Neural cell (in vitro differentiated cells): ENCODE measurements at regions not wholly inside any gene's neighbourhood (a gene's known extent, or its start where the extent isn't known, plus 50 kb on each side); places are given as distances from the start of the nearest gene placed in this dataset.

Experiments used
- H2AFZ ChIP-seq: fragments of 200-600, 300-800 bp; sonication (generic), shearing (Covaris generic); 2 replicates; pipeline ENCODE4 v1.6.0; 2014; ENCODE audit warnings: low read depth, mild to moderate bottlenecking, antibody characterized with exemption, low read length, moderate library complexity
- H3F3A ChIP-seq: fragments of 200-600 bp; shearing (Covaris generic); 2 replicates; pipeline ENCODE4 v1.6.1; 2016; ENCODE audit warnings: mild to moderate bottlenecking, moderate library complexity, mixed read lengths, antibody characterized with exemption, low read length; ENCODE audit not compliant: insufficient read depth, poor library complexity, severe bottlenecking
- H3K27ac ChIP-seq: fragments of 200-600, 300-800 bp; sonication (generic), shearing (Covaris generic); 2 replicates; pipeline ENCODE4 v1.5.1; 2014; ENCODE audit warnings: mild to moderate bottlenecking, low read length, moderate library complexity
- H3K27me3 ChIP-seq: fragments of 300-800, 200-600 bp; sonication (generic), shearing (Covaris generic); 2 replicates; pipeline ENCODE4 v1.6.0; 2014; ENCODE audit warnings: mild to moderate bottlenecking, low read depth, low read length, moderate library complexity; ENCODE audit not compliant: insufficient read depth
- H3K36me3 ChIP-seq: fragments of 300-800, 200-600 bp; sonication (generic), shearing (Covaris generic); 2 replicates; pipeline ENCODE4 v1.5.1; 2014; ENCODE audit warnings: mild to moderate bottlenecking, antibody characterized with exemption, low read length, moderate library complexity; ENCODE audit not compliant: insufficient read depth
- H3K4me2 ChIP-seq: fragments of 300-800, 200-600 bp; sonication (generic), shearing (Covaris generic); 2 replicates; pipeline ENCODE4 v1.6.0; 2014; ENCODE audit warnings: mild to moderate bottlenecking, low read length
- H3K4me3 ChIP-seq: fragments of 300-800, 200-600 bp; sonication (generic), shearing (Covaris generic); 2 replicates; pipeline ENCODE4 v1.5.1; 2014; ENCODE audit warnings: mild to moderate bottlenecking, low read length, moderate library complexity
- H3K79me2 ChIP-seq: fragments of 200-600 bp; shearing (Covaris generic); replicated peaks from 2 replicates; pipeline ENCODE4 v1.6.0; 2014; ENCODE audit warnings: mild to moderate bottlenecking, low read length, moderate library complexity; ENCODE audit not compliant: insufficient read depth
- H3K9ac ChIP-seq: fragments of 300-800, 200-600 bp; sonication (generic), shearing (Covaris generic); 2 replicates; pipeline ENCODE4 v1.6.1; 2016; ENCODE audit warnings: mild to moderate bottlenecking, low read length, mixed read lengths
- H3K9me2 ChIP-seq: fragments of 200-600 bp; shearing (Covaris generic); 2 replicates; pipeline ENCODE4 v1.6.1; 2016; ENCODE audit warnings: mild to moderate bottlenecking, low read length, mixed read lengths; ENCODE audit not compliant: insufficient read depth
- H3K9me3 ChIP-seq: fragments of 200-600, 300-800 bp; sonication (generic), shearing (Covaris generic); 2 replicates; pipeline ENCODE4 v1.6.1; 2016; ENCODE audit warnings: mild to moderate bottlenecking, mixed run types, low read length, moderate library complexity, mixed read lengths
- H4K20me1 ChIP-seq: fragments of 200-600 bp; shearing (Covaris generic); 2 replicates; pipeline ENCODE4 v1.6.1; 2016; ENCODE audit warnings: mild to moderate bottlenecking, mixed run types; ENCODE audit not compliant: insufficient read depth
- EP300 ChIP-seq: fragments of 450-650 bp; conservative IDR thresholded peaks from 2 replicates; pipeline ENCODE4 v1.6.1; 2014; ENCODE audit warnings: antibody characterized with exemption, mild to moderate bottlenecking, moderate library complexity; ENCODE audit not compliant: poor library complexity, severe bottlenecking
- EZH2 ChIP-seq: fragments of 200-600, 300-800 bp; shearing (Covaris generic), sonication (generic); IDR thresholded peaks from 2 replicates; pipeline ENCODE4 v1.6.1; 2014; ENCODE audit warnings: antibody characterized with exemption, low read length, borderline replicate concordance, mild to moderate bottlenecking; ENCODE audit not compliant: insufficient read depth, poor library complexity, severe bottlenecking
- MXI1 ChIP-seq: fragments of 450-650 bp; conservative IDR thresholded peaks from 2 replicates; pipeline ENCODE4 v1.6.1; 2014; ENCODE audit warnings: antibody characterized with exemption, mild to moderate bottlenecking; ENCODE audit not compliant: poor library complexity, severe bottlenecking
- POLR2AphosphoS5 ChIP-seq: IDR thresholded peaks from 2 replicates; pipeline ENCODE4 v1.6.1; 2012
- RAD21 ChIP-seq: fragments of 450-650 bp; conservative IDR thresholded peaks from 2 replicates; pipeline ENCODE4 v1.6.1; 2014; ENCODE audit warnings: antibody characterized with exemption, mild to moderate bottlenecking, moderate library complexity
- SMC3 ChIP-seq: fragments of 450-650 bp; conservative IDR thresholded peaks from 2 replicates; pipeline ENCODE4 v1.6.1; 2014; ENCODE audit warnings: antibody characterized with exemption, mild to moderate bottlenecking, moderate library complexity; ENCODE audit not compliant: poor library complexity
- TAF1 ChIP-seq: IDR thresholded peaks from 2 replicates; pipeline ENCODE4 v1.6.1; 2012; ENCODE audit warnings: low read depth
- TF ChIP-seq, protein P1 (sequence below): IDR thresholded peaks from 2 replicates; pipeline ENCODE4 v1.6.1; 2012; ENCODE audit warnings: borderline replicate concordance
- TF ChIP-seq, protein P2 (sequence below): fragments of 450-650 bp; IDR thresholded peaks from 2 replicates; pipeline ENCODE4 v1.5.1; 2014; ENCODE audit warnings: antibody characterized with exemption, mild to moderate bottlenecking, moderate library complexity; ENCODE audit not compliant: poor library complexity, severe bottlenecking

DNA sequence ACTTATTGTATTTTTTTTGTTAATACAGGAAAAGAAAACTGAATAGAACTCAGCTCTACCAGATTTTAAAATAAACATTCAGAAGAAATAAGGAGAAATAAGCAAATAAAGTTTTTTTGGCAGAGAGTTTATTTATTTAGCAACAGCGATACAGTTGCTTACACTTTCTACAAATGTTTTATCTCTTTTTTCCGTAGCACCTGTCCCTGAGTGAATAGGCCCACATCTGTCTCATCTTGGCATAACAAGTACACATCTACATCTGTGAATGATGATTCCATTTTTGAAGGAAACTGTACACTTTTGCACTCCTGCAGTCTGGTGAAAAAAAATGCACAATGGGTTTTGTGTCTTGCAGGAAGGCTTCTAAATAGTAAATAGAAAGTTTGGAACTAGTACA lies 783.6 kb upstream of the ZEB2 start:
- no peak overlapping the region for H3K4me2 ChIP-seq
- no peak overlapping the region for H2AFZ ChIP-seq
- no peak for TF ChIP-seq EZH2
- TF ChIP-seq, protein P1, sequence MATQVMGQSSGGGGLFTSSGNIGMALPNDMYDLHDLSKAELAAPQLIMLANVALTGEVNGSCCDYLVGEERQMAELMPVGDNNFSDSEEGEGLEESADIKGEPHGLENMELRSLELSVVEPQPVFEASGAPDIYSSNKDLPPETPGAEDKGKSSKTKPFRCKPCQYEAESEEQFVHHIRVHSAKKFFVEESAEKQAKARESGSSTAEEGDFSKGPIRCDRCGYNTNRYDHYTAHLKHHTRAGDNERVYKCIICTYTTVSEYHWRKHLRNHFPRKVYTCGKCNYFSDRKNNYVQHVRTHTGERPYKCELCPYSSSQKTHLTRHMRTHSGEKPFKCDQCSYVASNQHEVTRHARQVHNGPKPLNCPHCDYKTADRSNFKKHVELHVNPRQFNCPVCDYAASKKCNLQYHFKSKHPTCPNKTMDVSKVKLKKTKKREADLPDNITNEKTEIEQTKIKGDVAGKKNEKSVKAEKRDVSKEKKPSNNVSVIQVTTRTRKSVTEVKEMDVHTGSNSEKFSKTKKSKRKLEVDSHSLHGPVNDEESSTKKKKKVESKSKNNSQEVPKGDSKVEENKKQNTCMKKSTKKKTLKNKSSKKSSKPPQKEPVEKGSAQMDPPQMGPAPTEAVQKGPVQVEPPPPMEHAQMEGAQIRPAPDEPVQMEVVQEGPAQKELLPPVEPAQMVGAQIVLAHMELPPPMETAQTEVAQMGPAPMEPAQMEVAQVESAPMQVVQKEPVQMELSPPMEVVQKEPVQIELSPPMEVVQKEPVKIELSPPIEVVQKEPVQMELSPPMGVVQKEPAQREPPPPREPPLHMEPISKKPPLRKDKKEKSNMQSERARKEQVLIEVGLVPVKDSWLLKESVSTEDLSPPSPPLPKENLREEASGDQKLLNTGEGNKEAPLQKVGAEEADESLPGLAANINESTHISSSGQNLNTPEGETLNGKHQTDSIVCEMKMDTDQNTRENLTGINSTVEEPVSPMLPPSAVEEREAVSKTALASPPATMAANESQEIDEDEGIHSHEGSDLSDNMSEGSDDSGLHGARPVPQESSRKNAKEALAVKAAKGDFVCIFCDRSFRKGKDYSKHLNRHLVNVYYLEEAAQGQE: no peak
- no peak for TF ChIP-seq POLR2AphosphoS5
- TF ChIP-seq, protein P2, sequence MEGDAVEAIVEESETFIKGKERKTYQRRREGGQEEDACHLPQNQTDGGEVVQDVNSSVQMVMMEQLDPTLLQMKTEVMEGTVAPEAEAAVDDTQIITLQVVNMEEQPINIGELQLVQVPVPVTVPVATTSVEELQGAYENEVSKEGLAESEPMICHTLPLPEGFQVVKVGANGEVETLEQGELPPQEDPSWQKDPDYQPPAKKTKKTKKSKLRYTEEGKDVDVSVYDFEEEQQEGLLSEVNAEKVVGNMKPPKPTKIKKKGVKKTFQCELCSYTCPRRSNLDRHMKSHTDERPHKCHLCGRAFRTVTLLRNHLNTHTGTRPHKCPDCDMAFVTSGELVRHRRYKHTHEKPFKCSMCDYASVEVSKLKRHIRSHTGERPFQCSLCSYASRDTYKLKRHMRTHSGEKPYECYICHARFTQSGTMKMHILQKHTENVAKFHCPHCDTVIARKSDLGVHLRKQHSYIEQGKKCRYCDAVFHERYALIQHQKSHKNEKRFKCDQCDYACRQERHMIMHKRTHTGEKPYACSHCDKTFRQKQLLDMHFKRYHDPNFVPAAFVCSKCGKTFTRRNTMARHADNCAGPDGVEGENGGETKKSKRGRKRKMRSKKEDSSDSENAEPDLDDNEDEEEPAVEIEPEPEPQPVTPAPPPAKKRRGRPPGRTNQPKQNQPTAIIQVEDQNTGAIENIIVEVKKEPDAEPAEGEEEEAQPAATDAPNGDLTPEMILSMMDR: no peak
- TF ChIP-seq TAF1: no peak
- no peak for TF ChIP-seq RAD21
- H3K27me3 ChIP-seq: no peaks in the 10 kb centered on the region
- H3K9me2 ChIP-seq: no peaks in the 10 kb centered on the region
- no peaks in the 10 kb centered on the region for H4K20me1 ChIP-seq
- H3K9me3 ChIP-seq: no peaks in the 10 kb centered on the region
- H3K4me3 ChIP-seq: no peak overlapping the region
- H3K36me3 ChIP-seq: no peaks in the 10 kb centered on the region
- H3K79me2 ChIP-seq: no peaks in the 10 kb centered on the region
- no peaks in the 10 kb centered on the region for H3F3A ChIP-seq
- H3K27ac ChIP-seq: no peak overlapping the region
- H3K9ac ChIP-seq: no peak overlapping the region

DNA sequence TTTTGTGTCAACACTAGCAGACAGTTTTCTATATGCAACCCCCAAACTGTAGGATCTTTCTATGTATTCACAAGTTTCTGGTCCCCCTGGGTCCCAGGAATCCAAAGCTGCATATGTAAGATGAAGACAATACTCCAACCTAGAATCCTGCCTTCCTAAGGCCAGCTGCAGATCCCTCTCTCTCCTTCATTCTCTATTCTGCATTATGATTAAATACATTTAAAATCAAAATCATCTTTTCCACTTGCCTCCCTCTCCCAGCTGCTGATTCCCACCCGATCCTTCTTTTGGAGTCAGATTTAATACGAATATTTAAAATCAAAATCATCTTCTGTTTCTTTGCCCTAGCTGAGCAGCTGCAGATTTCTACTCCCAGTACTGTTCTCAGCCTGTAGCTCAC lies 783.0 kb upstream of the ZEB2 start:
- H3K27me3 ChIP-seq: no peaks in the 10 kb centered on the region
- H3K79me2 ChIP-seq: no peaks in the 10 kb centered on the region
- H3K36me3 ChIP-seq: no peaks in the 10 kb centered on the region
- no peaks in the 10 kb centered on the region for H4K20me1 ChIP-seq
- H3K4me2 ChIP-seq: no peak overlapping the region
- no peaks in the 10 kb centered on the region for H3K9me3 ChIP-seq
- H3K4me3 ChIP-seq: no peak overlapping the region
- no peaks in the 10 kb centered on the region for H3K9me2 ChIP-seq
- no peaks in the 10 kb centered on the region for H3F3A ChIP-seq
- H3K27ac ChIP-seq: no peak overlapping the region
- H2AFZ ChIP-seq: no peak overlapping the region
- no peak overlapping the region for H3K9ac ChIP-seq
- no peak for TF ChIP-seq EZH2
- TF ChIP-seq EP300: no peak

- H3K4me2 ChIP-seq: no peak overlapping the region
- H3K36me3 ChIP-seq: no peaks in the 10 kb centered on the region
- no peak overlapping the region for H3K4me3 ChIP-seq
- no peaks in the 10 kb centered on the region for H3K9me2 ChIP-seq
- no peaks in the 10 kb centered on the region for H3F3A ChIP-seq
- H4K20me1 ChIP-seq: no peaks in the 10 kb centered on the region
- H3K27ac ChIP-seq: no peak overlapping the region
- H2AFZ ChIP-seq: no peak overlapping the region
- no peak for TF ChIP-seq RAD21
- no peak for TF ChIP-seq EZH2
- no peak for TF ChIP-seq TAF1
- TF ChIP-seq, protein P1: no peak
- TF ChIP-seq SMC3: no peak
- no peak for TF ChIP-seq EP300
- TF ChIP-seq MXI1: no peak
- no peak for TF ChIP-seq POLR2AphosphoS5
- TF ChIP-seq, protein P2: no peak
- H3K9me3 ChIP-seq: no peaks in the 10 kb centered on the region
- H3K27me3 ChIP-seq: no peaks in the 10 kb centered on the region
- no peaks in the 10 kb centered on the region for H3K79me2 ChIP-seq
- H3K9ac ChIP-seq: no peak overlapping the region
Observed at GRCh38 chr2:145302451-145302850, 782.5 kb upstream of the ZEB2 start.
